NCI-H2196 (cell line): ENCODE measurements at regions not wholly inside any gene's neighbourhood (a gene's known extent, or its start where the extent isn't known, plus 50 kb on each side); places are given as distances from the start of the nearest gene placed in this dataset.
"Not testable (repeated sequence)": the region's sequence is repeated elsewhere in the genome, so short reads cannot be mapped to it uniquely, and the experiment has no call there.

Source experiments
- DNase-seq: peaks from one replicate; lab custom pipeline; 2025; ENCODE audit not compliant: unreplicated experiment; lab: John Stamatoyannopoulos, UW

DNA sequence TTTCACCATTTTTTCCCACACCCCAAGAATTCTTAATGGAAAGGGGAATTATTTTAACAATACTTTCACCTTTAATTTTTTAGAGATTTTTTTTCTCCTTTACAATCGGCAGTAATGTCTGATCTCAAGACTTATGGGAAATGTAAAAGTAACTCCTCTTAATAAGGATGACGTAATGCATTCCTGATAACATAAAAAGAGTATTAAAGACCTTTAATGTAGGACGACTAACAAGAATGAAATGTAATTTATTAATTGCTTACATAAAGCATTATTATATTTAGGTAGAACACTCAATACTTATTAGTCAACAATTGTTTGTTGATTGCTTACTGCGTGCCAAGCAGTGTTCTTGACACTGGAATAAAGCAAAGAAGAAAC, 416.8 kb upstream of the NAALADL2 start:
- no peak for DNase-seq

- DNase-seq: no peak
Measured at GRCh38 chr3:174444391-174444790, 414.7 kb upstream of the NAALADL2 start.

- DNase-seq: no peak
Measured at GRCh38 chr3:174457758-174458157, 401.4 kb upstream of the NAALADL2 start.

GRCh38 chr3:174460831-174461230, 398.3 kb upstream of the NAALADL2 start:
- DNase-seq: no peak

DNA sequence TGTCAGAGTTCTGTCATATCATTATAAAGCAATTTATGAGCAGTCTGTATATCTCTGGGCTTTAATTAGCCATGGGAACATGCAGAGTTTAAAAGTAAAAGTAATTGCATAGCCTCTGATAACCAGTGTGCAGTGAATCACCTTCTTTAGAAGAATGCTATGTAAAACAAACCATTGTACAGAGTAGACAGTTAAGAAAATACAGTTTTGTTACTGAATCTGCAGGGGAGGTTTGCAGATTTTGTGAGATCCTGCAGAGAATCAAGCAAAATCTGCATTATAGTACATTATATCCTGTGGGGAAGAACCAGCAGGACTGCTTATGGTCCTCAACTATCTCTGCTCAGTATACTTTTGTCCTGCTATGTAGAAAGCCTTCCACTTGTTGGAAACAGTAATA, 396.2 kb upstream of the NAALADL2 start:
- no peak for DNase-seq

GRCh38 chr3:174465177-174465576, 394.0 kb upstream of the NAALADL2 start:
- DNase-seq: no peak

GRCh38 chr3:174466471-174467054, 392.6 kb upstream of the NAALADL2 start:
- no peak for DNase-seq

DNA sequence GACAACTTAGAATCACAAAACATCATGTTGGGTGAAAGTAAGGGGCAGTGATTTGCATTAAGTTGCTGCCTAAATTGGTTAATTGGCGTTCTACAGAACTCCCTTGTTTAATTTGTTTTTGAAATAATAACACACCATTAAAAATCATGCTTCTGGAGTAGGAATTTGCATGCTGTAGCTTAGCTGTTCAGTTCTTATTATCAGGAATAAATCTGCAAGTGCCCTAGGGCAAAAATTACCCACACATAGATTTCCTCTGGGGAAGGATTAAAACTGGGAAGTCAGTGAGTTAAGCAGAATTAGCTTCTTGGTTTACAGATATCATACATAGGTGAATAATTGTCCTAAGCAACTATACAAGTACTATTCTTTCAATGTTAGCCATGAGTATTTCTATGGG, 381.6 kb upstream of the NAALADL2 start:
- DNase-seq: no peak

GRCh38 chr3:174480767-174481166, 378.4 kb upstream of the NAALADL2 start:
- DNase-seq: no peak

DNA sequence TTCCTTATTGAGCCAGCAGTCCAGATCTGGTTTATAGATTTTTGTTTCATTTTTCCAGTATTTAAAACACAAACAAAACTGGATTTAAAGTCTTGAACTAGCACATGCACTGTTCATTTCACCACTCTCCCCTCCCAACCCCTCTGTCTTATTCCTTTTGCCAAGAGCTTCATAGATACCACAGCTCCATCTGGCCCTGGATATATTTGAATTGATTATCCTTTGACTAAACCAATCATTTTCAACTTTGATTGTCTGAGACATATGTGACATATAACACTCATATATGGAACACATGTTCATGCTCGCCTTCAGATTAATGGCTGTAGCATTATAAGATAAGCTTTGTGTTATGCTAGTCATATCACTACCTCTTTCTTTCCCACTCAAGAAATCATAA, 376.6 kb upstream of the NAALADL2 start:
- DNase-seq: no peak

- no peak for DNase-seq
Measured at GRCh38 chr3:174483254-174483653, 375.9 kb upstream of the NAALADL2 start.

DNA sequence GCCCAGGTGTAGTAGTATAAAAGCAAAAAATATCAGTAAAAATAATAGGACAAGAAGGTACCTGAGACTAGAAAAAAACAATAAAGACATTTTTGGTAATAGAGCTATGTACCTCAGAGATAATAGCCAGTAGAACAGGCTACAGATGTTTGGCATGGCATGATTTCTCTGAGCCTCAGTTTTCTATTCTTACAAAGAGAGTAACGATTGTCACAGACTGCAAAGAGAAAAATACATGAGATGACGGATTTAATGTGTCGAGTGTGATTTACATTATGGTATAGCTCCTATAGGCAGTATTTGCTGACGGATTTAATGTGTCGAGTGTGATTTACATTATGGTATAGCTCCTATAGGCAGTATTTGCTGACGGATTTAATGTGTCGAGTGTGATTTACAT, 375.3 kb upstream of the NAALADL2 start:
- DNase-seq: not testable (repeated sequence)

- no peak for DNase-seq
Measured at GRCh38 chr3:174488527-174488926, 370.6 kb upstream of the NAALADL2 start.

GRCh38 chr3:174495311-174495710, 363.8 kb upstream of the NAALADL2 start:
- no peak for DNase-seq

DNA sequence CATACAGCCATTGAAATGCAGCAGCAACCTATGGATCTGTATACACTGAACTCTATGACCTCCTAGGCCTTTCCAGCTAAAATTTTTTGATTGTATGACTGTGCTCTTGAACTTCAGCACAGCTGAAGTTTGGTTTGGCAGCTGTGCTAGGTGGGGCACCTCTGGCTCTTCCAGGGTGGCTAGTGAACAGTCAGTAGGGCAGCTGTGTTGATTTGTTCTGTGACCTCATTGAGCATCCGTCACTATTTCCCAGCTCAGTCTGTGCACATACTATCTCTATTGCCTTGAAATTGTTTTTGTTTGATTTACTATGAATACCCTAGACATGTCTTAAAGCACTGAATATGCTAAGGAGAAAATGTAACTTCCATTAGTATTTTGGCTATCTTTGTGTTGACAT, 363.2 kb upstream of the NAALADL2 start:
- no peak for DNase-seq

DNA sequence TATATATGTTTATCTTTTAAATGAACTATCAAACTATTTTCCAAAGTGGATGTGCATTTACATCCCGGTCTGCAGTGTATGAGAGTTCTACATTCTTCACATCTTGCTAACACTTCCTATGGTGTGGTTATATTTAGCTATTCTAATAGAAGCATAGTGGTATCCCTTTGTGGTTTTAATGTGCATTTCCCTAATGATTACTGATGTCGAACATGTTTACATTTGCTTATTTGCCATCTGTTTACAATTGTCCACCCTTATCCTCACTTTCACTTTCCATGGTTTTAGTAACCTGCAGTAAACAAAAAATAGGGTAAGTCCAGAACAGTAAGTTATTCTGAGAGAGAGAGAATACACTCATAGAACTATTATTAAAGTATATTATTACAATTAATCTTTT, 360.5 kb upstream of the NAALADL2 start:
- DNase-seq: no peak

GRCh38 chr3:174505266-174505665, 353.9 kb upstream of the NAALADL2 start:
- no peak for DNase-seq

GRCh38 chr3:174524203-174524602, 334.9 kb upstream of the NAALADL2 start:
- DNase-seq: no peak

- no peak for DNase-seq
Measured at GRCh38 chr3:174529298-174529697, 329.8 kb upstream of the NAALADL2 start.

DNA sequence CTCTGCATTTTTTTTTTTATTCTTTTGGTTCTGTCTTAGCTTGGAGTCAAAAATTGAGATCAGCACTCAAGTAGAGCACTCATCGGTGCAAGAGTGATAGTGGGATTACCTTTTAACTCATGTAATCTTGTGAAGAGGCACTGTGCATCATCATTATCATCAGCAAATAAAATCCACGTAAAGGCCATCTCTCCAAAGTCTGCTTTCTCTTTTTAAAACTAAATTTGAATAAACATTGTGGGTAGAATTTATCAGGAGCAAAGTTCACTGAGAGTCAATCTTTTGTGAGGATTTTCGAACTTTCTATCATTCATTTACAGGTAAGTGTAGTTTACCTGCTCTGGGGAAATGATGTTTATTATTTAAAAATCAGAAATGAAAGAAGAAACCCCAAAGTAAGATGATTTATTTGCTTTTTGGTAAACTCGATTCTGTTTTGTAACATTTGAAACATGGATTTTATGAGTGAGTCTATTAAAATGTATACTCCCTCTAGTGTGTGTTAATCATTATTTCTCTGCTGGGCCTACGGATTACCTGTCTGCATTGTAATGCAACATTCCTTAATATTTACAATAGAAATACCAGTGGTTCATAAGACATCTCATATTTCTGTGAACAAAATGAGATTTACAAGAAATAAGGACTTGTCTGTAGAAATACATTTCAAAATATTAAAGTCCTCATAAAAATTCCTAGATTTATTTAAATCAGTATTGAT, 327.7 kb upstream of the NAALADL2 start:
- no peak for DNase-seq

DNA sequence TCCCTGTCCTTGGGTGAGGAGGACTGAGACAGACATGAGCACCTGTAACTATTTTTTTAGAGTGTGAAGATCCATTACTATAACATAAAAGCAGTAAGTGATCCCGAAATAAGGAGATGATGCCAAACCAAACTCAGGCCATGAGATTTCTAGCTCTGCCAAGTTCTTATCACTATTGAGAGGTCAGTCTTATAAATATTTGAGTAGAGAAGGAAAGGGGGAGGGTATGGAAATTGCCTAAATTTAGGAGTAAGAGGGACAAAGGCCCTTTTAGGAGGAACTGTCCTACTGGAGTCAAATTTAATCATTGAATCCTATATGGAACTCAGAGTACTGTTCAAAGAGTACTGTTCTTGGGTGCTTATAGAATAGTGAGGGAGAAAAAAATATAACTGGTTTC, 326.9 kb upstream of the NAALADL2 start:
- DNase-seq: no peak

DNA sequence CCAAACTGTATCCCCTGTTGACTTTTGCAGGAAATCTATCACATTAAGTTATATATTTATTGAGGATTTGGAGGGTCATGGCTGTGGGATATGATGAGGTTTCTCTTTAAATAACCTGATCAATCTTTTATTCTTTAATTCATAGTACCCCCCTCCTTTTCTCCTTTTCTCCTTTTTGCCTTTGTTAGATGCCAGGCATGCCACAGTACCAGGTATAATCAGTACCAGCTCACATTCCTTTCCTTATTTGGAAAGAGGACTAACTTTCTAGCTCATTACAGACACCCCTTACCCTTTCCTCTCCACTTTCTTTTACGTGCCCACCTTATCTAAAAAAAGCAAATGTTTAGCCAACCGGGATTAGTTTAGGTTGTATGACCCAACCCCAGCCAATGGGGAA, 326.4 kb upstream of the NAALADL2 start:
- no peak for DNase-seq

- DNase-seq: no peak
Measured at GRCh38 chr3:174533286-174533685, 325.8 kb upstream of the NAALADL2 start.
